Lung microvascular endothelial cell (primary cell): ENCODE measurements at regions not wholly inside any gene's neighbourhood (a gene's known extent, or its start where the extent isn't known, plus 50 kb on each side); places are given as distances from the start of the nearest gene placed in this dataset.
"Not testable (repeated sequence)": the region's sequence is repeated elsewhere in the genome, so short reads cannot be mapped to it uniquely, and the experiment has no call there.

ENCODE experiments used
- DNase-seq, 2 donors: peaks; one replicate each; pipeline versions ENCODE4 v3.0.0 to v3.0.0-alpha.2; 2010; ENCODE audit warnings: low read depth in 2 of 2

GRCh38 chr22:22976033-22976922 lies 88.7 kb downstream of the IGLL5 start:
- no peak for DNase-seq

GRCh38 chr22:22977479-22978200 lies 90.0 kb downstream of the IGLL5 start:
- DNase-seq = no peak

- DNase-seq = no peak
These were observed 91.0 kb downstream of the IGLL5 start for GRCh38 chr22:22978637-22979036.

- DNase-seq = no peak
These were observed 91.1 kb upstream of the GNAZ start for GRCh38 chr22:22979121-22979724.

GRCh38 chr22:22979954-22980353 lies 90.4 kb upstream of the GNAZ start:
- no peak for DNase-seq

- no peak for DNase-seq
These were observed 88.4 kb upstream of the GNAZ start for GRCh38 chr22:22981670-22982571.

- DNase-seq = no peak
These were observed 87.7 kb upstream of the GNAZ start for GRCh38 chr22:22982616-22983015.

- DNase-seq = no peak
These were observed 87.2 kb upstream of the GNAZ start for GRCh38 chr22:22983123-22983522.

- no peak for DNase-seq
These were observed 86.5 kb upstream of the GNAZ start for GRCh38 chr22:22983816-22984215.

GRCh38 chr22:22984967-22985366 lies 85.4 kb upstream of the GNAZ start:
- DNase-seq = no peak

GRCh38 chr22:22986008-22986407 lies 84.3 kb upstream of the GNAZ start:
- DNase-seq = no peak

GRCh38 chr22:22986640-22987039 lies 83.7 kb upstream of the GNAZ start:
- no peak for DNase-seq

GRCh38 chr22:22988150-22988549 lies 82.2 kb upstream of the GNAZ start:
- DNase-seq = no peak

- no peak for DNase-seq
These were observed 81.5 kb upstream of the GNAZ start for GRCh38 chr22:22988785-22989184.

GRCh38 chr22:22989856-22990255 lies 80.5 kb upstream of the GNAZ start:
- no peak for DNase-seq

- not testable (repeated sequence) for DNase-seq
These were observed 79.4 kb upstream of the GNAZ start for GRCh38 chr22:22990711-22991505.

- no peak for DNase-seq
These were observed 77.8 kb upstream of the GNAZ start for GRCh38 chr22:22992474-22992873.

GRCh38 chr22:22993184-22993583 lies 77.1 kb upstream of the GNAZ start:
- DNase-seq = no peak

- DNase-seq = no peak
These were observed 75.2 kb upstream of the GNAZ start for GRCh38 chr22:22995166-22995565.

GRCh38 chr22:22996511-22997261 lies 73.6 kb upstream of the GNAZ start:
- DNase-seq = no peak
